ENCODE measurements at regions not wholly inside any gene's neighbourhood (a gene's known extent, or its start where the extent isn't known, plus 50 kb on each side); places are given as distances from the start of the nearest gene placed in this dataset.

- TF ChIP-seq SIN3A (IDR thresholded peaks at IDR 0.05; ENCODE audit: borderline replicate concordance, insufficient read depth, low read length) (no peak), POLR2AphosphoS5 (IDR thresholded peaks at IDR 0.05; ENCODE audit: low read depth, low read length) (no peak), FOXP2 (optimal IDR thresholded peaks at IDR 0.05; ENCODE audit: borderline replicate concordance, extremely low read depth, extremely low read length, insufficient read depth) (no peak), REST (IDR thresholded peaks at IDR 0.05; ENCODE audit: insufficient read depth in 1 of 2, low read depth in 2 of 2, low read length in 2 of 2) (no peak), TAF1 (IDR thresholded peaks at IDR 0.05; ENCODE audit: borderline replicate concordance, insufficient read depth, low read length) (no peak)
Observed at GRCh38 chr10:128487517-128487916, 361.3 kb upstream of the MKI67 start.

GRCh38 chr10:128489324-128490247 lies 363.4 kb upstream of the MKI67 start:
- TF ChIP-seq FOXP2 (optimal IDR thresholded peaks at IDR 0.05; ENCODE audit: borderline replicate concordance, extremely low read depth, extremely low read length, insufficient read depth) (no peak), TAF1 (IDR thresholded peaks at IDR 0.05; ENCODE audit: borderline replicate concordance, insufficient read depth, low read length) (no peak), SIN3A (IDR thresholded peaks at IDR 0.05; ENCODE audit: borderline replicate concordance, insufficient read depth, low read length) (no peak)

- TF ChIP-seq TAF1 (IDR thresholded peaks at IDR 0.05; ENCODE audit: borderline replicate concordance, insufficient read depth, low read length) (no peak), REST (IDR thresholded peaks at IDR 0.05; ENCODE audit: insufficient read depth in 1 of 2, low read depth in 2 of 2, low read length in 2 of 2) (no peak), SIN3A (IDR thresholded peaks at IDR 0.05; ENCODE audit: borderline replicate concordance, insufficient read depth, low read length) (no peak), FOXP2 (optimal IDR thresholded peaks at IDR 0.05; ENCODE audit: borderline replicate concordance, extremely low read depth, extremely low read length, insufficient read depth) (no peak), POLR2AphosphoS5 (IDR thresholded peaks at IDR 0.05; ENCODE audit: low read depth, low read length) (no peak)
Observed at GRCh38 chr10:128491686-128492085, 365.5 kb upstream of the MKI67 start.

- no peak for TF ChIP-seq TAF1 (IDR thresholded peaks at IDR 0.05; ENCODE audit: borderline replicate concordance, insufficient read depth, low read length)
Observed at GRCh38 chr10:128493811-128494210, 367.6 kb upstream of the MKI67 start.

- TF ChIP-seq TAF1 (IDR thresholded peaks at IDR 0.05; ENCODE audit: borderline replicate concordance, insufficient read depth, low read length) = no peak
- TF ChIP-seq FOXP2 (optimal IDR thresholded peaks at IDR 0.05; ENCODE audit: borderline replicate concordance, extremely low read depth, extremely low read length, insufficient read depth) = no peak
- TF ChIP-seq REST (IDR thresholded peaks at IDR 0.05; ENCODE audit: insufficient read depth in 1 of 2, low read depth in 2 of 2, low read length in 2 of 2) = no peak
- TF ChIP-seq POLR2AphosphoS5 (IDR thresholded peaks at IDR 0.05; ENCODE audit: low read depth, low read length) = no peak
- TF ChIP-seq SIN3A (IDR thresholded peaks at IDR 0.05; ENCODE audit: borderline replicate concordance, insufficient read depth, low read length) = no peak
Observed at GRCh38 chr10:128494665-128495064, 368.4 kb upstream of the MKI67 start.

- no peak for TF ChIP-seq SIN3A (IDR thresholded peaks at IDR 0.05; ENCODE audit: borderline replicate concordance, insufficient read depth, low read length)
- no peak for TF ChIP-seq REST (IDR thresholded peaks at IDR 0.05; ENCODE audit: insufficient read depth in 1 of 2, low read depth in 2 of 2, low read length in 2 of 2)
- no peak for TF ChIP-seq FOXP2 (optimal IDR thresholded peaks at IDR 0.05; ENCODE audit: borderline replicate concordance, extremely low read depth, extremely low read length, insufficient read depth)
- no peak for TF ChIP-seq POLR2AphosphoS5 (IDR thresholded peaks at IDR 0.05; ENCODE audit: low read depth, low read length)
- no peak for TF ChIP-seq TAF1 (IDR thresholded peaks at IDR 0.05; ENCODE audit: borderline replicate concordance, insufficient read depth, low read length)
Observed at GRCh38 chr10:128497660-128498377, 371.6 kb upstream of the MKI67 start.

All from PFSK-1 (cell line).